OCI-LY3 (cell line): ENCODE measurements at regions not wholly inside any gene's neighbourhood (a gene's known extent, or its start where the extent isn't known, plus 50 kb on each side); places are given as distances from the start of the nearest gene placed in this dataset.
"Not testable (repeated sequence)": the region's sequence is repeated elsewhere in the genome, so short reads cannot be mapped to it uniquely, and the experiment has no call there.

ENCODE experiments used
- H2AFZ ChIP-seq: fragments of 200-600, 300-600 bp; shearing (Covaris generic); 2 replicates; pipeline ENCODE4 v1.6.0; 2014; ENCODE audit warnings: antibody characterized with exemption, low read depth, low read length
- H3K27ac ChIP-seq: fragments of 200-600, 300-600 bp; sonication (generic); 2 replicates; pipeline ENCODE4 v1.5.1; 2014; ENCODE audit warnings: mild to moderate bottlenecking, low read length, moderate library complexity, mixed read lengths
- H3K27me3 ChIP-seq: fragments of 200-600, 300-600 bp; sonication (generic); 2 replicates; pipeline ENCODE4 v1.6.1; 2014; ENCODE audit warnings: low read depth, low read length, mixed read lengths
- H3K36me3 ChIP-seq: fragments of 200-600, 300-600 bp; sonication (generic); replicated peaks from 2 replicates; pipeline ENCODE3; 2014; ENCODE audit warnings: low read depth, low read length, mixed read lengths
- H3K4me1 ChIP-seq: fragments of 300-600, 200-600 bp; sonication (generic); 2 replicates; pipeline ENCODE4 v1.6.1; 2014; ENCODE audit warnings: low read length, mixed read lengths
- H3K4me2 ChIP-seq: fragments of 200-600, 300-600 bp; sonication (generic); 2 replicates; pipeline ENCODE4 v1.6.1; 2014; ENCODE audit warnings: low read length, mixed read lengths
- H3K4me3 ChIP-seq: fragments of 300-600, 200-600 bp; sonication (generic); 2 replicates; pipeline ENCODE4 v1.5.1; 2014; ENCODE audit warnings: antibody characterized with exemption, mild to moderate bottlenecking, low read length, moderate library complexity
- H3K79me2 ChIP-seq: fragments of 300-600, 200-600 bp; shearing (Covaris generic); 2 replicates; pipeline ENCODE4 v1.6.1; 2014; ENCODE audit warnings: mild to moderate bottlenecking, low read length, mixed read lengths
- H3K9ac ChIP-seq: fragments of 300-600, 200-600 bp; shearing (Covaris generic); 2 replicates; pipeline ENCODE4 v1.6.0; 2014; ENCODE audit warnings: mild to moderate bottlenecking, low read length, moderate library complexity
- H3K9me3 ChIP-seq: fragments of 200-600, 300-600 bp; shearing (Covaris generic); 2 replicates; pipeline ENCODE4 v1.6.1; 2014; ENCODE audit warnings: low read length, mixed read lengths; ENCODE audit not compliant: insufficient read depth
- H4K20me1 ChIP-seq: fragments of 200-600, 300-600 bp; sonication (generic); 2 replicates; pipeline ENCODE4 v1.6.1; 2016; ENCODE audit warnings: low read length, mixed read lengths; ENCODE audit not compliant: insufficient read depth
- EZH2phosphoT487 ChIP-seq: fragments of 200-600 bp; shearing (Covaris generic); IDR thresholded peaks from 2 replicates; pipeline ENCODE4 v1.6.1; 2018; ENCODE audit warnings: antibody characterized with exemption, mixed run types, low read depth
- TF ChIP-seq, protein P1 (sequence below): fragments of 200-600, 300-600 bp; sonication (generic); IDR thresholded peaks from 2 replicates; pipeline ENCODE4 v1.5.1; 2014; ENCODE audit warnings: antibody characterized with exemption, low read length, low read depth

DNA sequence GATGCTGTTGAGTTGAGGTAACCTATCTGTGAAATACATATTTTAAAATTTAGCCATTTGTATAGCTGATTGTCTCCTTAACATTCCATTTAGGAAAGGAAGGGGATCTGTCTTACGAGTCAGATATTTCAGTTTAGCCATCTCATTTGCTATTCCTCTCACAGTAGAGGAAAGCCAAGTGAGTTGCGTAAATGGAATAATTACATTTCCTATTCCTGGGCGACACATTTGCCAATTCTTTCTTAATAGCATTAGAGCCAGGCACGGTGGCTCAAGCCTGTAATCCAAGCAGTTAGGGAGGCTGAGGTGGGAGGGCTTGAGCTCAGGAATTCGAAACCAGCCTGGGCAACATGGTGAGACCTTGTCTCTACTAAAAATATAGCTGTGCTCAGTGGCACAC is 116.3 kb downstream of the TMX1 start:
- TF ChIP-seq, protein P1, sequence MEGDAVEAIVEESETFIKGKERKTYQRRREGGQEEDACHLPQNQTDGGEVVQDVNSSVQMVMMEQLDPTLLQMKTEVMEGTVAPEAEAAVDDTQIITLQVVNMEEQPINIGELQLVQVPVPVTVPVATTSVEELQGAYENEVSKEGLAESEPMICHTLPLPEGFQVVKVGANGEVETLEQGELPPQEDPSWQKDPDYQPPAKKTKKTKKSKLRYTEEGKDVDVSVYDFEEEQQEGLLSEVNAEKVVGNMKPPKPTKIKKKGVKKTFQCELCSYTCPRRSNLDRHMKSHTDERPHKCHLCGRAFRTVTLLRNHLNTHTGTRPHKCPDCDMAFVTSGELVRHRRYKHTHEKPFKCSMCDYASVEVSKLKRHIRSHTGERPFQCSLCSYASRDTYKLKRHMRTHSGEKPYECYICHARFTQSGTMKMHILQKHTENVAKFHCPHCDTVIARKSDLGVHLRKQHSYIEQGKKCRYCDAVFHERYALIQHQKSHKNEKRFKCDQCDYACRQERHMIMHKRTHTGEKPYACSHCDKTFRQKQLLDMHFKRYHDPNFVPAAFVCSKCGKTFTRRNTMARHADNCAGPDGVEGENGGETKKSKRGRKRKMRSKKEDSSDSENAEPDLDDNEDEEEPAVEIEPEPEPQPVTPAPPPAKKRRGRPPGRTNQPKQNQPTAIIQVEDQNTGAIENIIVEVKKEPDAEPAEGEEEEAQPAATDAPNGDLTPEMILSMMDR, result no peak
- no peak for TF ChIP-seq EZH2phosphoT487
- Histone ChIP-seq H3K9ac (no peak overlapping the region), H3K36me3 (no peaks in the 10 kb centered on the region), H3K27me3 (no peaks in the 10 kb centered on the region), H4K20me1 (no peaks in the 10 kb centered on the region), H3K4me3 (no peak overlapping the region), H3K4me2 (no peak overlapping the region), H3K4me1 (no peaks in the 10 kb centered on the region), H3K27ac (no peak overlapping the region), H3K79me2 (no peaks in the 10 kb centered on the region), H2AFZ (no peak overlapping the region), H3K9me3 (no peaks in the 10 kb centered on the region)

DNA sequence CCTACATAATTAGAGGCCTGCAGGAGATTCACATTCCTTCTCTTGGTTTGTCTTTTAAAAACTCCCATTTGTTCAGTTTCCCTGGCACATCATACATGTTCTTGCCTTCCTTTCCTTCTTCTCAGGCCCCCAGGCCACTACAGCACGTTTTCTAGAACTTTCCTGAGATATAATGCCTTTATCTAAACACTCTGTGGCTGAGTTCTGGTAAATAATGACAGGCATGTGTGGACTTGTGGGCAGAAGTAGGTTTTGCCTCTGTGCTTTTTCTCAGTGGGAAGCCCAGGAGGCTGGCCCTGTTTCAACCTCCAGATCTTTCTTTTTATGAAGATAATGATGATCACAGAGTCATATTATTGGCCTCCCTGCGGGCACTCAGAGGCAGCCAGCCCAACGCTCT is 117.2 kb downstream of the TMX1 start:
- Histone ChIP-seq H3K4me3 (no peak overlapping the region), H3K4me2 (no peak overlapping the region), H3K27me3 (no peaks in the 10 kb centered on the region), H3K9ac (no peak overlapping the region), H3K27ac (no peak overlapping the region), H3K36me3 (no peaks in the 10 kb centered on the region), H3K79me2 (no peaks in the 10 kb centered on the region), H3K4me1 (no peaks in the 10 kb centered on the region), H4K20me1 (no peaks in the 10 kb centered on the region), H3K9me3 (no peaks in the 10 kb centered on the region), H2AFZ (no peak overlapping the region)
- no peak for TF ChIP-seq EZH2phosphoT487
- TF ChIP-seq, protein P1, result no peak

DNA sequence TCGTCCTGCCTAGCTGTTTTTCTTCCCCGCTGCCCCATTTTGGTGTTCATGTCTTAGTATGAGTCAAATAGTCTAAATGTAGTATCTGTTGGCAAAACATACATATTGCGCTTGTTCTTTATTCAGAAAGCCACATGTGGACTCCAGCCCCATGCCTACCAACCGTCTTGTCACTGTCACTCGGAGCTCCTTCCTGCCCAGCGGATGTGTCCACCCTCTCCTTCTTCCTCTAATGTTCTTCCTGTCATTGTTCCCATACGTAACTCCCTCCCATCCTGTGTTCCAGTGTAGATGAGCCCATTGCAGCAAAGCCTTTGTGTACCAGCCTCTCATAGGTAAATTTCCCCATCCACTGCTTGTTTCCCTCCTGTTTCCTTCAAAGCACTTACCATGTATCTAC is 120.5 kb downstream of the TMX1 start:
- H3K4me3 ChIP-seq, result no peak overlapping the region
- H3K4me2 ChIP-seq, result no peak overlapping the region
- no peaks in the 10 kb centered on the region for H4K20me1 ChIP-seq
- H3K4me1 ChIP-seq, result no peaks in the 10 kb centered on the region
- H3K9me3 ChIP-seq, result no peaks in the 10 kb centered on the region
- no peak overlapping the region for H3K27ac ChIP-seq
- H3K79me2 ChIP-seq, result no peaks in the 10 kb centered on the region
- H3K36me3 ChIP-seq, result no peaks in the 10 kb centered on the region
- H3K27me3 ChIP-seq, result no peaks in the 10 kb centered on the region
- no peak overlapping the region for H2AFZ ChIP-seq
- no peak overlapping the region for H3K9ac ChIP-seq
- TF ChIP-seq, protein P1, result no peak
- no peak for TF ChIP-seq EZH2phosphoT487

DNA sequence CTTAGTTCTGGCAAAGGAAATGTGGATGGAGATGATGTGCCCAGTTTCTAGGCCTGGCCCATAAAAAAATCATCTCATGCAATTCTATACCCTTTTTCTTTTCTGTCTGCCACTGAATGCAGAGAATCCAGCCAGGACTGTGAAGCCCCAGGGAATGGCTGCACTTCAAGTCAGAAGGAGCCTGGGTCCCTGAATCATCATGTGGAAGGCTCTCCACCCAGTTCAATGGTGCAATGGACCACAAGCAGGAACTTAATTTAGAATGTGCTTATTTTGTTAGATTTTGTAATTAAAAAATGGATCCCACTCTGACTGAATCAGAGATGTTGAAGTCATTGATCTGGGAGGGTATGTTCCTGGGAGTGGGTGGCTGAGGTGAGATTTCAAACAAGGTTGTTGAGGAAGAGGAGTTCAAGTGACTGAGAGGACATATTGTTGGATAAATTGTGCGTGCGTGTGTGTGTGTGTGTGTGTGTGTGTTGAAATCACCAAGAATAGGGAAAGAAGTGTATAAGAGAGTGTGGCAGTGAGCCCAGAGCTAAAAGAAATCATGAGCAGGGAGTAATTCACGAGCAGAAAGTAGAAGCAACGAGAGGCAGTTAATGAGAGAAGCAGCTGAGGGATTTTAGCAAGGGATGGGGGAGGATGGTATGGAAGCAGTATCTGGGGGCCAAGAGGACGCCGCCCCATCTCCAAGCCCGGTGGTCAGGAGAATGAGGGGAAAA is 125.4 kb downstream of the TMX1 start:
- H3K4me2 ChIP-seq, result no peak overlapping the region
- no peaks in the 10 kb centered on the region for H4K20me1 ChIP-seq
- H2AFZ ChIP-seq, result no peak overlapping the region
- peaks cover 10% of the 10 kb centered on the region for H3K4me1 ChIP-seq
- H3K79me2 ChIP-seq, result no peaks in the 10 kb centered on the region
- peaks cover 9% of the 10 kb centered on the region; the same call in 1 of the 2 replicates for H3K27me3 ChIP-seq
- H3K36me3 ChIP-seq, result no peaks in the 10 kb centered on the region
- H3K27ac ChIP-seq, result no peak overlapping the region
- H3K4me3 ChIP-seq, result no peak overlapping the region
- no peak for TF ChIP-seq EZH2phosphoT487
- H3K9ac ChIP-seq, result no peak overlapping the region
- H3K9me3 ChIP-seq, result no peaks in the 10 kb centered on the region

DNA sequence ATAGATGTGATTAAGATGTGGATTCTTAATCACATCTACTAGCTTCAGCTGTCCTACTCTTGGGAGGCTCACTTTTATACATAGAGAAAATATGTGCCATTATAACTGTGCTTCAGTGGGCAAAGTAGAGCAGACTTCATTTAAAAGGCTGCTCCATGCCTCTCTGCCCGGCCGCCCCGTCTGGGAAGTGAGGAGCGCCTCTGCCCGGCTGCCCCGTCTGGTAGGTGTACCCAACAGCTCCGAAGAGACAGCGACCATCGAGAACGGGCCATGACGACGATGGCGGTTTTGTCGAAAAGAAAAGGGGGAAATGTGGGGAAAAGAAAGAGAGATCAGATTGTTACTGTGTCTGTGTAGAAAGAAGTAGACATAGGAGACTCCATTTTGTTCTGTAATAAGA is 126.4 kb downstream of the TMX1 start:
- not testable (repeated sequence) for H3K9ac ChIP-seq, H3K27me3 ChIP-seq, H3K4me2 ChIP-seq, H3K4me3 ChIP-seq, H2AFZ ChIP-seq, H3K79me2 ChIP-seq, H3K36me3 ChIP-seq, H4K20me1 ChIP-seq, H3K27ac ChIP-seq, H3K9me3 ChIP-seq
- H3K4me1 ChIP-seq, result peaks cover 17% of the 10 kb centered on the region

DNA sequence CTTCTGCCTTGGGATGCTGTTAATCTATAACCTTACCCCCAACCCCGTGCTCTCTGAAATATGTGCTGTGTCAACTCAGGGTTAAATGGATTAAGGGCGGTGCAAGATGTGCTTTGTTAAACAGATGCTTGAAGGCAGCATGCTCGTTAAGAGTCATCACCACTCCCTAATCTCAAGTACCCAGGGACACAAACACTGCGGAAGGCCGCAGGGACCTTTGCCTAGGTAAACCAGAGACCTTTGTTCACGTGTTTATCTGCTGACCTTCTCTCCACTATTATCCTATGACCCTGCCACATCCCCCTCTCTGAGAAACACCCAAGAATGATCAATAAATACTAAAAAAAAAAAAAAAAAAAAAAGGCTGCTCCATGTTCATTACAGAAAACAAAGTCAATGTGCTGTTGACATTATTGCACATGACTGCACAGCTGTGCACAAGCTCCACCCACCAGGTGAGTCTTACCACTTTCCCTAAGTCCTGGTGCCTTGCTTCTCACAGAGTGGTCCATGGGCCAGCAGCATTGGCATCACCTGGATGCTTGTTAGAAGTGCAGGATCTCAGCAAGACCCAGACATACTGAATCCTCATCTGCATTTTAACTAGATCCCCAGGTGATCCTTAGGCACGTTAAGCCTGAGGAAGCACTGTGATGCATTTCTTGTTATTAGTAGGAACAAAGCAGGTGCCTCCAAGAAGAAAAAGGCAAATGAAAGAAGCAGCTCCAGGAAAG is 127.0 kb downstream of the TMX1 start:
- not testable (repeated sequence) for H2AFZ ChIP-seq, H3K9ac ChIP-seq, H3K79me2 ChIP-seq, H3K9me3 ChIP-seq, H4K20me1 ChIP-seq, H3K27me3 ChIP-seq, H3K36me3 ChIP-seq, H3K4me2 ChIP-seq, H3K4me3 ChIP-seq, H3K27ac ChIP-seq
- H3K4me1 ChIP-seq, result peaks cover 17% of the 10 kb centered on the region
